SK-N-SH (cell line): ENCODE measurements at regions not wholly inside any gene's neighbourhood (a gene's known extent, or its start where the extent isn't known, plus 50 kb on each side); places are given as distances from the start of the nearest gene placed in this dataset.

Source experiments
- CTCF ChIA-PET: fragments of 300-600, 350-600 bp; formaldehyde crosslinking; extraction: SDS; loops from one replicate; lab custom pipeline; 2021; lab: Yijun Ruan, JAX
- POLR2A ChIA-PET: fragments of 350-600 bp; sonication (Branson Sonifier 250); formaldehyde crosslinking; extraction: SDS; loops from one replicate; lab custom pipeline; 2020; ENCODE audit warnings: antibody characterized with exemption, inconsistent platforms; lab: Yijun Ruan, JAX
- DNase-seq: peaks from one replicate; pipeline ENCODE4 v3.0.0; 2012
- H2AFZ ChIP-seq: fragments of 200-600 bp; sonication (generic); 2 replicates; pipeline ENCODE4 v1.8.1; 2016; ENCODE audit warnings: antibody characterized with exemption, mild to moderate bottlenecking, low read depth
- H3F3A ChIP-seq: fragments of 200-600 bp; sonication (generic); replicated peaks from 2 replicates; pipeline ENCODE3; 2016; ENCODE audit warnings: antibody characterized with exemption, mild to moderate bottlenecking; ENCODE audit not compliant: insufficient read depth
- H3K27ac ChIP-seq, 2 experiments: fragments of 200-500 bp in 1 of 2; fragments of 200-600 bp in 1 of 2; sonication (Bioruptor generic) in 1 of 2; sonication (generic), shearing (Covaris generic) in 1 of 2; 2 replicates each; pipeline versions ENCODE4 v1.5.1 to v1.6.1; 2014 to 2016; ENCODE audit warnings: low read depth in 2 of 2, inconsistent platforms in 1 of 2, low read length in 1 of 2, mild to moderate bottlenecking in 1 of 2, mixed read lengths in 1 of 2
- H3K27me3 ChIP-seq: fragments of 200-600 bp; sonication (generic), shearing (Covaris generic); 2 replicates; pipeline ENCODE4 v1.6.1; 2016; ENCODE audit warnings: mixed run types; ENCODE audit not compliant: insufficient read depth
- H3K36me3 ChIP-seq, 2 experiments: fragments of 200-500 bp in 1 of 2; fragments of 200-600 bp in 1 of 2; sonication (Bioruptor generic) in 1 of 2; sonication (generic) in 1 of 2; replicated peaks in 1 of 2; 2 replicates each; pipeline versions ENCODE3 to v1.5.1; 2014 to 2016; ENCODE audit warnings: low read length in 1 of 2, mild to moderate bottlenecking in 1 of 2; ENCODE audit not compliant: insufficient read depth in 2 of 2, control insufficient read depth in 1 of 2
- H3K4me1 ChIP-seq, 2 experiments: fragments of 200-500 bp in 1 of 2; fragments of 200-600 bp in 1 of 2; sonication (Bioruptor generic) in 1 of 2; sonication (generic), shearing (Covaris generic) in 1 of 2; 2 replicates each; pipeline versions ENCODE4 v1.5.1 to v1.6.1; 2014 to 2016; ENCODE audit warnings: low read depth in 1 of 2, low read length in 1 of 2, mixed run types in 1 of 2; ENCODE audit not compliant: insufficient read depth in 2 of 2, control insufficient read depth in 1 of 2
- H3K4me2 ChIP-seq: fragments of 200-600 bp; sonication (generic), shearing (Covaris generic); 2 replicates; pipeline ENCODE4 v1.6.1; 2017; ENCODE audit warnings: mixed run types
- H3K4me3 ChIP-seq, 2 experiments: fragments of 200-500 bp in 1 of 2; fragments of 200-600 bp in 1 of 2; sonication (Bioruptor generic) in 1 of 2; sonication (generic), shearing (Covaris generic) in 1 of 2; 2 replicates each; pipeline versions ENCODE4 v1.5.1 to v1.8.1; 2014 to 2016; ENCODE audit warnings: low read depth in 2 of 2, inconsistent platforms in 1 of 2, low read length in 1 of 2, mild to moderate bottlenecking in 1 of 2, mixed read lengths in 1 of 2, moderate library complexity in 1 of 2
- H3K79me2 ChIP-seq: fragments of 200-600 bp; sonication (generic); 2 replicates; pipeline ENCODE4 v1.8.1; 2017; ENCODE audit warnings: mild to moderate bottlenecking; ENCODE audit not compliant: insufficient read depth
- H3K9ac ChIP-seq: fragments of 200-600 bp; sonication (generic); 2 replicates; pipeline ENCODE4 v1.6.1; 2017; ENCODE audit warnings: mixed run types
- H3K9me2 ChIP-seq: fragments of 200-600 bp; sonication (generic); 2 replicates; pipeline ENCODE4 v1.6.1; 2017; ENCODE audit warnings: mixed run types
- H3K9me3 ChIP-seq: fragments of 200-600 bp; sonication (generic); 2 replicates; pipeline ENCODE4 v1.6.1; 2017; ENCODE audit warnings: mixed run types, mild to moderate bottlenecking, moderate library complexity
- H4K20me1 ChIP-seq: fragments of 200-600 bp; sonication (generic); 2 replicates; pipeline ENCODE4 v1.6.1; 2017; ENCODE audit warnings: mild to moderate bottlenecking, mixed run types; ENCODE audit not compliant: insufficient read depth
- ELF1 ChIP-seq: IDR thresholded peaks from 2 replicates; pipeline ENCODE4 v1.4.0; 2012
- FOSL2 ChIP-seq: IDR thresholded peaks from 2 replicates; pipeline ENCODE4 v1.4.0; 2012; ENCODE audit warnings: low read depth, mild to moderate bottlenecking, moderate library complexity, borderline replicate concordance
- FOXM1 ChIP-seq: IDR thresholded peaks from 2 replicates; pipeline ENCODE4 v1.4.0; 2012; ENCODE audit warnings: low read depth, mild to moderate bottlenecking
- GABPA ChIP-seq: IDR thresholded peaks from 2 replicates; pipeline ENCODE4 v1.4.0; 2012; ENCODE audit warnings: low read depth, mild to moderate bottlenecking
- MEF2A ChIP-seq: IDR thresholded peaks from 2 replicates; pipeline ENCODE4 v1.4.0; 2012; ENCODE audit warnings: low read depth, borderline replicate concordance
- MXI1 ChIP-seq: IDR thresholded peaks from 2 replicates; pipeline ENCODE4 v1.6.1; 2012; ENCODE audit warnings: mild to moderate bottlenecking, low read depth, low read length, improper control_type of control experiment
- NFIC ChIP-seq: IDR thresholded peaks from 2 replicates; pipeline ENCODE4 v1.4.0; 2012; ENCODE audit warnings: borderline replicate concordance
- RAD21 ChIP-seq: IDR thresholded peaks from 2 replicates; pipeline ENCODE4 v1.6.1; 2012; ENCODE audit warnings: mild to moderate bottlenecking, low read length
- RCOR1 ChIP-seq: fragments of 150-350 bp; IDR thresholded peaks from 2 replicates; pipeline ENCODE4 v1.6.1; 2017; ENCODE audit warnings: antibody characterized with exemption, low read length
- RFX5 ChIP-seq: IDR thresholded peaks from 2 replicates; pipeline ENCODE4 v1.6.1; 2012; ENCODE audit warnings: mild to moderate bottlenecking, improper control_type of control experiment, low read length
- SIN3A ChIP-seq: IDR thresholded peaks from 2 replicates; pipeline ENCODE4 v1.6.1; 2012; ENCODE audit warnings: low read depth, mild to moderate bottlenecking, low read length, moderate library complexity, borderline replicate concordance
- SMC3 ChIP-seq: IDR thresholded peaks from 2 replicates; pipeline ENCODE4 v1.6.1; 2012; ENCODE audit warnings: low read depth, low read length, improper control_type of control experiment
- TAF1 ChIP-seq: IDR thresholded peaks from 2 replicates; pipeline ENCODE4 v1.6.1; 2012; ENCODE audit warnings: low read depth, mild to moderate bottlenecking, low read length, moderate library complexity, borderline replicate concordance
- TCF12 ChIP-seq: IDR thresholded peaks from 2 replicates; pipeline ENCODE4 v1.4.0; 2012
- TEAD4 ChIP-seq: IDR thresholded peaks from 2 replicates; pipeline ENCODE4 v1.4.0; 2012; ENCODE audit warnings: mild to moderate bottlenecking, borderline replicate concordance; ENCODE audit not compliant: insufficient read depth
- whole genome bisulfite sequencing: methylation state at CpG from one replicate; pipeline ENCODE4 v1.1.6; 2017; ENCODE audit warnings: low lambda C conversion rate; 5-methylcytosine and 5-hydroxymethylcytosine counted together
- TF ChIP-seq, protein P1 (sequence below): IDR thresholded peaks from 2 replicates; pipeline ENCODE4 v1.4.0; 2012; ENCODE audit warnings: low read depth
- TF ChIP-seq, protein P2 (sequence below): IDR thresholded peaks from 2 replicates; pipeline ENCODE4 v1.4.0; 2012; ENCODE audit warnings: low read depth, borderline replicate concordance
- TF ChIP-seq, protein P3 (sequence below): IDR thresholded peaks from 2 replicates; pipeline ENCODE4 v1.4.0; 2012; ENCODE audit warnings: low read depth, borderline replicate concordance
- TF ChIP-seq, protein P4 (sequence below): fragments of 200-600 bp; sonication (generic); IDR thresholded peaks from 2 replicates; pipeline ENCODE4 v1.6.1; 2017; ENCODE audit warnings: antibody characterized with exemption, mild to moderate bottlenecking, moderate library complexity
- TF ChIP-seq, protein P5 (sequence below): IDR thresholded peaks from 2 replicates; pipeline ENCODE4 v1.6.1; 2012; ENCODE audit warnings: mild to moderate bottlenecking, low read depth, low read length, moderate library complexity
- TF ChIP-seq, protein P6 (sequence below): fragments of 150-350 bp; IDR thresholded peaks from 2 replicates; pipeline ENCODE4 v1.6.1; 2017; ENCODE audit warnings: antibody characterized with exemption, low read length, low read depth, borderline replicate concordance

DNA sequence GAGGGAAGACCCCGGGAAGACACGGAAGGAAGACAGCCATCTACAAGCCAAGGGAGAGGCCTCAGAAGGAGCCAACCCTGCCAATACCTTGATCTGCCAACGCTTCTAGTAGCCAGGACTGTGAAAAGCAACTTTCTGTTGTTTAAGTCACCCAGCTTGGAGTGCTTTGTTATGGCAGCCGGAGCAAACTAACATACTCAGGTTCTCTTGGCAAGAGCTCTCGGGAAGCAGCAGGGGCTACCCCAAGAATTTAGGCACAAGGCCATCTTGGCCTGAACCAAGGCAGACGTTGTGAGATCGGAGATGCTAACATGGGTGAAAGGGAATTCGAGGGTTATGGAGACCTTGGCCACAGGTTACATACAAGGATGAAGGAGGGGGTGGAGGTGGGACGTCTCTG, 78.6 kb upstream of the KLHL29 start:
- no peaks in the 10 kb centered on the region for H3K9me3 ChIP-seq
- TF ChIP-seq RCOR1 = no peak
- TF ChIP-seq SMC3 = no peak
- no peak for TF ChIP-seq ELF1
- no peak for TF ChIP-seq TAF1
- TF ChIP-seq TCF12 = no peak
- TF ChIP-seq MEF2A = no peak
- TF ChIP-seq SIN3A = no peak
- TF ChIP-seq, protein P1, sequence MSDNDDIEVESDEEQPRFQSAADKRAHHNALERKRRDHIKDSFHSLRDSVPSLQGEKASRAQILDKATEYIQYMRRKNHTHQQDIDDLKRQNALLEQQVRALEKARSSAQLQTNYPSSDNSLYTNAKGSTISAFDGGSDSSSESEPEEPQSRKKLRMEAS = no peak
- TF ChIP-seq RFX5 = no peak
- TF ChIP-seq, protein P2, sequence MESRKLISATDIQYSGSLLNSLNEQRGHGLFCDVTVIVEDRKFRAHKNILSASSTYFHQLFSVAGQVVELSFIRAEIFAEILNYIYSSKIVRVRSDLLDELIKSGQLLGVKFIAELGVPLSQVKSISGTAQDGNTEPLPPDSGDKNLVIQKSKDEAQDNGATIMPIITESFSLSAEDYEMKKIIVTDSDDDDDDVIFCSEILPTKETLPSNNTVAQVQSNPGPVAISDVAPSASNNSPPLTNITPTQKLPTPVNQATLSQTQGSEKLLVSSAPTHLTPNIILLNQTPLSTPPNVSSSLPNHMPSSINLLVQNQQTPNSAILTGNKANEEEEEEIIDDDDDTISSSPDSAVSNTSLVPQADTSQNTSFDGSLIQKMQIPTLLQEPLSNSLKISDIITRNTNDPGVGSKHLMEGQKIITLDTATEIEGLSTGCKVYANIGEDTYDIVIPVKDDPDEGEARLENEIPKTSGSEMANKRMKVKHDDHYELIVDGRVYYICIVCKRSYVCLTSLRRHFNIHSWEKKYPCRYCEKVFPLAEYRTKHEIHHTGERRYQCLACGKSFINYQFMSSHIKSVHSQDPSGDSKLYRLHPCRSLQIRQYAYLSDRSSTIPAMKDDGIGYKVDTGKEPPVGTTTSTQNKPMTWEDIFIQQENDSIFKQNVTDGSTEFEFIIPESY = no peak
- TF ChIP-seq NFIC = no peak
- TF ChIP-seq, protein P3, sequence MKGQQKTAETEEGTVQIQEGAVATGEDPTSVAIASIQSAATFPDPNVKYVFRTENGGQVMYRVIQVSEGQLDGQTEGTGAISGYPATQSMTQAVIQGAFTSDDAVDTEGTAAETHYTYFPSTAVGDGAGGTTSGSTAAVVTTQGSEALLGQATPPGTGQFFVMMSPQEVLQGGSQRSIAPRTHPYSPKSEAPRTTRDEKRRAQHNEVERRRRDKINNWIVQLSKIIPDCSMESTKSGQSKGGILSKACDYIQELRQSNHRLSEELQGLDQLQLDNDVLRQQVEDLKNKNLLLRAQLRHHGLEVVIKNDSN = no peak
- TF ChIP-seq FOXM1 = no peak
- TF ChIP-seq, all 33 proteins: peak for 0
- H3F3A ChIP-seq = no peaks in the 10 kb centered on the region
- ChIA-PET POLR2A (no interaction called here), CTCF (interaction anchor here (1.1 to 2.4 kb wide), 2 partner anchors 10 to 11 kb away, joined by 4 to 7 read pairs; no protein-coding TSS in a partner anchor)
- no peaks in the 10 kb centered on the region for H3K9me2 ChIP-seq
- H3K4me1 ChIP-seq = no peaks in the 10 kb centered on the region; a peak in 1 of 4 replicates
- H3K4me3 ChIP-seq = no peak overlapping the region
- no peak overlapping the region for H3K27ac ChIP-seq
- H3K9ac ChIP-seq = no peak overlapping the region
- H3K79me2 ChIP-seq = no peaks in the 10 kb centered on the region
- H3K4me2 ChIP-seq = no peak overlapping the region
- no peaks in the 10 kb centered on the region for H3K36me3 ChIP-seq
- H4K20me1 ChIP-seq = no peaks in the 10 kb centered on the region
- H3K27me3 ChIP-seq = no peaks in the 10 kb centered on the region
- H2AFZ ChIP-seq = no peak overlapping the region
- 32% methylated on average over 9 of the region's 9 CpGs for WGBS
- DNase-seq = no peak

DNA sequence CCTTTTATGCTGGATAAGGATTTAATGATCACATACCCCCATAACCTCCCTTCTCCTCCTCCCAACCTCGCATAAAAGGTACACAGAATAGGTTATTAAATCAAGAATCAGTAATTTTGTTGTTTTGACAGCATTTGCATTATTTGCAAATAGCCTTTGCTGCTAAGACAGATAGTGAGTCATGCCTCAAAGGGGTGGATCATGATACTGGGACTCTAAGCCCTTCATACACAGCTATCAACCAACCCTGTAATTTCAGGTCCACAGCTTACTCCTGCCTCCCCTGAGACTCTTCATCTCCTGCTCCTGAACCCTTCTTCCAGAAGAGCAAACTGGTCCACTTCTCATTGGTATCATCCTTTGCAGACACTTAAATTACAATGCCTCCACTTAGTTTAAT, 73.8 kb upstream of the KLHL29 start:
- no peak overlapping the region for H3K27ac ChIP-seq
- POLR2A ChIA-PET = no interaction called here
- CTCF ChIA-PET = no interaction called here
- H3F3A ChIP-seq = no peaks in the 10 kb centered on the region
- no peaks in the 10 kb centered on the region for H4K20me1 ChIP-seq
- H3K9me3 ChIP-seq = no peaks in the 10 kb centered on the region
- H2AFZ ChIP-seq = no peak overlapping the region
- 11% methylated on average over 1 of the region's 1 CpG for WGBS
- H3K27me3 ChIP-seq = no peaks in the 10 kb centered on the region
- H3K4me3 ChIP-seq = no peak overlapping the region
- no peaks in the 10 kb centered on the region for H3K79me2 ChIP-seq
- DNase-seq = no peak
- H3K4me1 ChIP-seq = no peaks in the 10 kb centered on the region
- H3K9me2 ChIP-seq = no peaks in the 10 kb centered on the region
- H3K4me2 ChIP-seq = no peak overlapping the region
- H3K9ac ChIP-seq = no peak overlapping the region
- H3K36me3 ChIP-seq = no peaks in the 10 kb centered on the region
- TF ChIP-seq, protein P4, sequence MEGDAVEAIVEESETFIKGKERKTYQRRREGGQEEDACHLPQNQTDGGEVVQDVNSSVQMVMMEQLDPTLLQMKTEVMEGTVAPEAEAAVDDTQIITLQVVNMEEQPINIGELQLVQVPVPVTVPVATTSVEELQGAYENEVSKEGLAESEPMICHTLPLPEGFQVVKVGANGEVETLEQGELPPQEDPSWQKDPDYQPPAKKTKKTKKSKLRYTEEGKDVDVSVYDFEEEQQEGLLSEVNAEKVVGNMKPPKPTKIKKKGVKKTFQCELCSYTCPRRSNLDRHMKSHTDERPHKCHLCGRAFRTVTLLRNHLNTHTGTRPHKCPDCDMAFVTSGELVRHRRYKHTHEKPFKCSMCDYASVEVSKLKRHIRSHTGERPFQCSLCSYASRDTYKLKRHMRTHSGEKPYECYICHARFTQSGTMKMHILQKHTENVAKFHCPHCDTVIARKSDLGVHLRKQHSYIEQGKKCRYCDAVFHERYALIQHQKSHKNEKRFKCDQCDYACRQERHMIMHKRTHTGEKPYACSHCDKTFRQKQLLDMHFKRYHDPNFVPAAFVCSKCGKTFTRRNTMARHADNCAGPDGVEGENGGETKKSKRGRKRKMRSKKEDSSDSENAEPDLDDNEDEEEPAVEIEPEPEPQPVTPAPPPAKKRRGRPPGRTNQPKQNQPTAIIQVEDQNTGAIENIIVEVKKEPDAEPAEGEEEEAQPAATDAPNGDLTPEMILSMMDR = no peak
- TF ChIP-seq RAD21 (no peak), MXI1 (no peak), RCOR1 (no peak), GABPA (no peak), FOSL2 (no peak), TEAD4 (no peak)
- TF ChIP-seq, protein P5, sequence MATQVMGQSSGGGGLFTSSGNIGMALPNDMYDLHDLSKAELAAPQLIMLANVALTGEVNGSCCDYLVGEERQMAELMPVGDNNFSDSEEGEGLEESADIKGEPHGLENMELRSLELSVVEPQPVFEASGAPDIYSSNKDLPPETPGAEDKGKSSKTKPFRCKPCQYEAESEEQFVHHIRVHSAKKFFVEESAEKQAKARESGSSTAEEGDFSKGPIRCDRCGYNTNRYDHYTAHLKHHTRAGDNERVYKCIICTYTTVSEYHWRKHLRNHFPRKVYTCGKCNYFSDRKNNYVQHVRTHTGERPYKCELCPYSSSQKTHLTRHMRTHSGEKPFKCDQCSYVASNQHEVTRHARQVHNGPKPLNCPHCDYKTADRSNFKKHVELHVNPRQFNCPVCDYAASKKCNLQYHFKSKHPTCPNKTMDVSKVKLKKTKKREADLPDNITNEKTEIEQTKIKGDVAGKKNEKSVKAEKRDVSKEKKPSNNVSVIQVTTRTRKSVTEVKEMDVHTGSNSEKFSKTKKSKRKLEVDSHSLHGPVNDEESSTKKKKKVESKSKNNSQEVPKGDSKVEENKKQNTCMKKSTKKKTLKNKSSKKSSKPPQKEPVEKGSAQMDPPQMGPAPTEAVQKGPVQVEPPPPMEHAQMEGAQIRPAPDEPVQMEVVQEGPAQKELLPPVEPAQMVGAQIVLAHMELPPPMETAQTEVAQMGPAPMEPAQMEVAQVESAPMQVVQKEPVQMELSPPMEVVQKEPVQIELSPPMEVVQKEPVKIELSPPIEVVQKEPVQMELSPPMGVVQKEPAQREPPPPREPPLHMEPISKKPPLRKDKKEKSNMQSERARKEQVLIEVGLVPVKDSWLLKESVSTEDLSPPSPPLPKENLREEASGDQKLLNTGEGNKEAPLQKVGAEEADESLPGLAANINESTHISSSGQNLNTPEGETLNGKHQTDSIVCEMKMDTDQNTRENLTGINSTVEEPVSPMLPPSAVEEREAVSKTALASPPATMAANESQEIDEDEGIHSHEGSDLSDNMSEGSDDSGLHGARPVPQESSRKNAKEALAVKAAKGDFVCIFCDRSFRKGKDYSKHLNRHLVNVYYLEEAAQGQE = no peak
- TF ChIP-seq, protein P6, sequence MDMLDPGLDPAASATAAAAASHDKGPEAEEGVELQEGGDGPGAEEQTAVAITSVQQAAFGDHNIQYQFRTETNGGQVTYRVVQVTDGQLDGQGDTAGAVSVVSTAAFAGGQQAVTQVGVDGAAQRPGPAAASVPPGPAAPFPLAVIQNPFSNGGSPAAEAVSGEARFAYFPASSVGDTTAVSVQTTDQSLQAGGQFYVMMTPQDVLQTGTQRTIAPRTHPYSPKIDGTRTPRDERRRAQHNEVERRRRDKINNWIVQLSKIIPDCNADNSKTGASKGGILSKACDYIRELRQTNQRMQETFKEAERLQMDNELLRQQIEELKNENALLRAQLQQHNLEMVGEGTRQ = no peak
